ENCODE measurements at regions not wholly inside any gene's neighbourhood (a gene's known extent, or its start where the extent isn't known, plus 50 kb on each side); places are given as distances from the start of the nearest gene placed in this dataset.
"Not testable (repeated sequence)": the region's sequence is repeated elsewhere in the genome, so short reads cannot be mapped to it uniquely, and the experiment has no call there.

- Mint-ChIP-seq H3K27ac (ENCODE audit: unreplicated experiment) (no peak overlapping the region), H3K9me3 (ENCODE audit: unreplicated experiment) (no peaks in the 10 kb centered on the region), H3K36me3 (ENCODE audit: unreplicated experiment) (peaks cover 2% of the 10 kb centered on the region), H3K4me1 (ENCODE audit: unreplicated experiment) (peaks cover 29% of the 10 kb centered on the region), H3K27me3 (ENCODE audit: unreplicated experiment) (no peaks in the 10 kb centered on the region), H3K4me3 (ENCODE audit: unreplicated experiment) (no peak overlapping the region)
- DNase-seq (ENCODE audit: extremely low spot score, unreplicated experiment), result no peak
- no peak for TF ChIP-seq CTCF (IDR thresholded peaks at IDR 0.05)
These were observed 164.9 kb upstream of the SLC38A2 start for GRCh38 chr12:46537387-46537955.

GRCh38 chr12:46536316-46536715 lies 163.7 kb upstream of the SLC38A2 start:
- DNase-seq (ENCODE audit: extremely low spot score, unreplicated experiment); H3K9me3 Mint-ChIP-seq (ENCODE audit: unreplicated experiment): not testable (repeated sequence)
- peaks cover 29% of the 10 kb centered on the region for H3K4me1 Mint-ChIP-seq (ENCODE audit: unreplicated experiment)

GRCh38 chr12:46535907-46536306 lies 163.3 kb upstream of the SLC38A2 start:
- no peak for DNase-seq (ENCODE audit: extremely low spot score, unreplicated experiment)
- Mint-ChIP-seq H3K27ac (ENCODE audit: unreplicated experiment) (no peak overlapping the region), H3K36me3 (ENCODE audit: unreplicated experiment) (no peaks in the 10 kb centered on the region), H3K9me3 (ENCODE audit: unreplicated experiment) (no peaks in the 10 kb centered on the region), H3K27me3 (ENCODE audit: unreplicated experiment) (no peaks in the 10 kb centered on the region), H3K4me1 (ENCODE audit: unreplicated experiment) (peaks cover 29% of the 10 kb centered on the region), H3K4me3 (ENCODE audit: unreplicated experiment) (no peak overlapping the region)
- no peak for TF ChIP-seq CTCF (IDR thresholded peaks at IDR 0.05)

More at GRCh38 chr12:46536316-46536715, 163.7 kb upstream of the SLC38A2 start:
- H3K36me3 Mint-ChIP-seq (ENCODE audit: unreplicated experiment); H3K27me3 Mint-ChIP-seq (ENCODE audit: unreplicated experiment); H3K4me3 Mint-ChIP-seq (ENCODE audit: unreplicated experiment); H3K27ac Mint-ChIP-seq (ENCODE audit: unreplicated experiment): not testable (repeated sequence)

GRCh38 chr12:46535376-46535775 lies 162.8 kb upstream of the SLC38A2 start:
- no peaks in the 10 kb centered on the region for H3K36me3 Mint-ChIP-seq (ENCODE audit: unreplicated experiment)
- no peaks in the 10 kb centered on the region for H3K9me3 Mint-ChIP-seq (ENCODE audit: unreplicated experiment)
- no peaks in the 10 kb centered on the region for H3K27me3 Mint-ChIP-seq (ENCODE audit: unreplicated experiment)
- no peak overlapping the region for H3K4me3 Mint-ChIP-seq (ENCODE audit: unreplicated experiment)
- H3K4me1 Mint-ChIP-seq (ENCODE audit: unreplicated experiment), result peaks cover 29% of the 10 kb centered on the region
- no peak overlapping the region for H3K27ac Mint-ChIP-seq (ENCODE audit: unreplicated experiment)
- DNase-seq (ENCODE audit: extremely low spot score, unreplicated experiment), result no peak
- TF ChIP-seq CTCF (IDR thresholded peaks at IDR 0.05), result no peak

GRCh38 chr12:46534327-46534840 lies 161.8 kb upstream of the SLC38A2 start:
- TF ChIP-seq CTCF (IDR thresholded peaks at IDR 0.05), result no peak
- H3K9me3 Mint-ChIP-seq (ENCODE audit: unreplicated experiment), result no peaks in the 10 kb centered on the region
- H3K4me3 Mint-ChIP-seq (ENCODE audit: unreplicated experiment), result no peak overlapping the region
- no peak for DNase-seq (ENCODE audit: extremely low spot score, unreplicated experiment)
- H3K27me3 Mint-ChIP-seq (ENCODE audit: unreplicated experiment), result no peaks in the 10 kb centered on the region
- no peaks in the 10 kb centered on the region for H3K36me3 Mint-ChIP-seq (ENCODE audit: unreplicated experiment)
- H3K27ac Mint-ChIP-seq (ENCODE audit: unreplicated experiment), result no peak overlapping the region
- peaks cover 29% of the 10 kb centered on the region for H3K4me1 Mint-ChIP-seq (ENCODE audit: unreplicated experiment)
